ENCODE measurements at regions not wholly inside any gene's neighbourhood (a gene's known extent, or its start where the extent isn't known, plus 50 kb on each side); places are given as distances from the start of the nearest gene placed in this dataset.
"Not testable (repeated sequence)": the region's sequence is repeated elsewhere in the genome, so short reads cannot be mapped to it uniquely, and the experiment has no call there.

DNA sequence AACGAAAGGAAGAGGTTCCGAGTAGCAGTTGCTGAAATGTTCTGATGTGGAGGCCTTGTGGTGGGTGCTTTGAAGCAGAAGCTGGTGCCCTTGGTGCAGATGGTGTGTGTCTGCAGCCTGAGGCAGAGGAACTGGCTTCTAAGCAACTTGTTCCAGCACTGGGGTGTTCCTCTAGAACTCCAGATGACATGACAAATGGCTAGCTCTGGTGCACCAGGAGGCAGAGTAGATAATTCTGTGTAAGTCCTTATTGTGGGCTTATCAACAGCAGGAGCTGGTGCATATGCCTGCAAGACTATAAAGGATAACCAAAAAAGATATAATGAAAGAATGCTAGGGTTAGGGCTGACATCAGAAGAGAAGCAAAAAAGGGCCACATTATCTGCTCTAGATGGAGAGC is 76.5 kb downstream of the ARL5B start:
- DNase-seq = no peak

DNA sequence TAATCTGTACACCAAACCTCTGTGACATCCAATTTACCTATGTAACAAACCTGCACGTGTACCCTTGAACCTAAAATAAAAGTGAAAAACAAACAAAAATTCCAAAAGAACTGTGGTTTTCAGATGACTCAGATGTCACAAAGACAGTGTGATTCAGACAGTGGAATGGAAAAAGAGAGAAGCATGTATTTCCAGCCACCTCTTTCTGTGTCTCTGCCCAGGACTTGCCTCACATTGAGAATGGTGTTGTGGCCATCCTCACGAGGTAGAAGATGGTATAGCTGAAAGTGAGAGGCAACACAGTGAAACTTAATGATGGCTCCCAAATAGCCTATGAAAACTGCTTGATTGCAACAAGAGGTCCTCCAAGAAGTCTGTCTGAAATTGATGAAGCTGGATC is 78.0 kb downstream of the ARL5B start:
- DNase-seq = no peak

DNA sequence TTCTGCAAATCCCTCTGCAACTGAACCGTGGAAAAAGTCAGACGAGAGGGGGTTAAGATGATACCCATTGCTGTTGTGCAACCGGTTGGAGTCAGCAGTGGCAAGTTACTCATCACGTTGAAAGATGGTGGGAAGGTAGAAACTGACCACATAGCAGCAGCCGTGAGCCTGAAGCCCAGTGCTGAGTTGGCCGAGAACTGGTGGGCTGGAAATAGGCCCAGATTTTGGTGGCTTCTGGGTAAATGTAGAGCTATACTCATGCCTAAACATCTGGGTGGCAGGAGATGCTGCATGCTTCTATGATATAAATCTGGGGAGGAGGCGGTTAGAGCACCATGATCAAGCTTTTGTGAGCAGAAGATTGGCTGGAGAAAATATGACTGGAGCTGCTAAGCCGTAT is 78.6 kb downstream of the ARL5B start:
- DNase-seq = no peak

DNA sequence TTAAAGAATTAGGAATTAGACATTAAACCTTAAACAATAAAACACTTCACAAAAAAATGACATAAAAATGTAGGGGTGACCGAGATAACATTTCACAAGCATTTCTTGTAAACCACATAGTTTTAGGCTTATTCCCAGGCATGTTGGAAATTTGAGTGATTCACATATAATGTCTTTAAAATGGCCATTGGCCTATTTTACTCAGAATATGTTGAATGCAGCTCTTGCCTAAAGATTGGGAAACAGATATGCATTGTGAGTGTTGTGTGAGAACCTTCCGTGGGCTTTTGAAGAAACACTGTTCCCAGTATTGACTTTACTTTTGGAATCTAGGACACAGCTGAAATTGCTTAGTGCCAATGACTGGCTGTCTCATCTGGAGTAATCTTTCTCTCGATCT is 79.6 kb downstream of the ARL5B start:
- DNase-seq = no peak

DNA sequence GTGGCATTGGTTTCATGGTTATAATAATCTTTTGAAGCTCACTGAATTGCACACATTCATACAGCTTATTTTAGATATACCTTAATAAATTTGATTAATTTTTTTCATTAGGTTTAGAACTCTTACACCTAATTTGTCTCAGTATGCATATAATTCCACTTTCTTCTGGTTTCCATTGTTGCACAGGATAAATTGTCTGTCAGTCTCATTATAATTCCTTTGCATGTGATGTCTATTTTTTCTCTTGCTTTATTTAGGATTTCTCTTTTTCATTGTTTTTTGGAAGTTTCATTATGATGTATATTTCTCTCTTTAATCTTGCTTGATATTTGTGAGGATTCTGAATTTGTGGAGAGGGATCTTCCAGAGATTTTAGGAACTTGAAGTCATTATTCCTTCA is 84.7 kb downstream of the ARL5B start:
- no peak for DNase-seq

DNA sequence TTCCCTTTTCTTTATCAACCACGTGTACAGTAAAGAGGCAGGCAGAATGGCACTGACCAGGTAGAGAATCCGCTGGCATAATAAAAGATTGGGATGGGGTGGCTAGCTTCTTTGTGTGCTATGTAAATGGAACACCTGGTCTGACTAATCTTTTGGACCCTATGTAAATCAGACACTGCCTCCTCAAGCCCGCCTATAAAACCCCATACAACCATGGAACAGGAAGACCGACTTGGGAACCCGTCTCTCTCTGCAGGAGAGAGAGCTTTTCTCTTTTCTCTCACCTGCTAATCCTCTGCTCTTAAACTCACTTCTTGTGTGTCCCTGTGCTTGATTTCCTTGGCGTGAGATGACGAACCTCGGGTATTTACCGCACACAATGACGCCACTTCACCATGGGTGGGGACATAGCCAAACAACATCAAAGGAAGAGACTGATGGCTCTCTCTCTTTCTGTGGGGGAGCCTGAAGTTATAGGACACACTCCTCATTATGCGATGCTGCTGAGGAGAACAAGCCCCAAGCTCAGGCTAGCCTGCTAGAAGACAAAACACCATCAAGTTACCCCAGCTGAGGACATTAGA is 94.2 kb downstream of the ARL5B start:
- DNase-seq = peak; percentile 18

DNA sequence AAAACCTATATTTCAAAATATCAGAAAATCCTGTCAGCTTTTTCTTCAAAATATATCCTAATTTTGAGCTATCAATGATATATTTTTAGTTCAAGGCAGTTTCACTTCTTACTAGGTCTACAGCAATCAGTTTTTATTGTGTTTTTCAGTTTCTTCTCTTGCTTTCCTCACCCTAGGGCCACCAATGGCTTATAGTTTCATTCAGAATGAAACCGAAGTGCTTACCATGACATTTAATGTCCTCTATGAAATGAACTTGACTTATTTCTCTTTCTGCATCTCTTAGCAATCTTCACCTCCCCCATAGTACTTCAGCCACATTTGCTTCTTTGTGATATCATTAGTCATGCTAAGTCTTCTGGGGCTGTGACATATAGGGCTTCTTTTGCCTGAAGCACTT is 100.3 kb downstream of the ARL5B start:
- no peak for DNase-seq

DNA sequence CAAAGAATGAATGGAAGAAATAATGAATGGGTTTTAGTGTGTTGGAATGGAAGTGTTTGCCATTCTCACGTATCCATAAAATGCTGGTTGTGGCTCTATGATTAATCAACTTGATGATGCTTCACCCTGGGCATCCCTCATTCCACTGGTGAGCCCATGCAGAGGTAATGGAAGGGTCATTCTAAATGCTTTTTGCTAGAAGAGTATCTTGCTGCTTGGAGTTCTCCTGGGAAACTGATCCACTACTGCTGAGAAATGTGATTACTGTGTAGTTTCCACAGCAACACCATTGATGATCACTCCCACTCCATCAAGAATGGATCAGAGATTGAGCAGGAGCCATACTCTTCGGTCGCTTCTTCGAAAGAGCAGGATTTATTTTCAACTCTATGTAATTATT is 101.6 kb downstream of the ARL5B start:
- DNase-seq = no peak

DNA sequence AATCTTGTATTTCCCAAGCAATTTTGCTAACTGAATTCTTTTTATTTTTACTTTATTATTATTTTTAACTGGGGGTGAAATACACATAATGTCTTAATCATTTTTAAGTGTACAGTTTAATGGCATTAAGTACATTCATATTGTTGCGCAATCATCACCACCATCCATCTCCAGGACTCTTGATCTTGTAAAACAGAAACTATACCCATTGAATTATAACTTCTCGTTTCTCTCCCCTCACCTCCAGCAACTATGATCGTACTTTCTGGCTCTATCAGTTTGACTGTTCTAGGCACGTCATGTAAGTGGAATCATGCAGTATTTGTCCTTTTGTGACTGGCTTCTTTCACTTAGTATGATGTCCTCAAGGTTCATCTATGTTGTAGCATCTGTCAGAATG is 108.8 kb downstream of the ARL5B start:
- DNase-seq = no peak

DNA sequence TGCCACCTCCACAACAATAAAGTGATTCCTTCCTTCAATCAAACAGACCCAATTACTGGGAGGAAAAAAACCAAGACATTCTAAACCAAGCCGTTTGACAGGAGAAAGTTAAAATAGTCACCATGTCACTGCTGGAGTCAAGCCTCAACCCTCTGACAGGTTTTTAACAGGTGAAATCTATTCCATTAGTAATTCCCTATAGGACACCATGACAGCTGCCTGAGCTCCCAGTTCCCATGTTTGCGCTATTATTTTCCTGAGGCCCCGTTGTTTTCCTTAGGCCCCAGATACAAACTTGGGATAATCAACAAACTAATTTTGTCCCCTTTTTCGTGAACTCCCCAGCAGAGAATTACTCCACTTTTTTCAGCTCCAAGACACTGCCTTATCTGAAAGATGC is 113.9 kb downstream of the ARL5B start:
- no peak for DNase-seq

DNA sequence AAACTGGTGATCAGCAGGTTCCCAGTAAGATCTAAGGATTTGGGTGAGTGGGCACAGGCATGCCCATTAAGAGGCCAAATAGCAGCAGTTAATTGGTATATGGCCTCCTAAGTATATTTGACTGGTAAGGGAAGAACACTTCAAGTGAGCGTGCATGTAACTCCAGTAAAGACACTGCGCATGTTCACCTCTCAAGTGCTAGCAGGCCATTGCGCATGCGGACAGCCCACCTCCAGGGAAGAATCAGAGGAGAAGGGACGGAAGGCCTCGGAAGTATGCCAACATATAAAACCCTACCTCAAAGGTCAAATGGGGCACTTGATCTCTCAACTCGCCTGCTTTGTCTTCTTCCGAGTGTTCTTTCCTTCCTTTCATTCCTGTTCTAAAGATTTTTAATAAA is 118.0 kb downstream of the ARL5B start:
- DNase-seq = no peak

DNA sequence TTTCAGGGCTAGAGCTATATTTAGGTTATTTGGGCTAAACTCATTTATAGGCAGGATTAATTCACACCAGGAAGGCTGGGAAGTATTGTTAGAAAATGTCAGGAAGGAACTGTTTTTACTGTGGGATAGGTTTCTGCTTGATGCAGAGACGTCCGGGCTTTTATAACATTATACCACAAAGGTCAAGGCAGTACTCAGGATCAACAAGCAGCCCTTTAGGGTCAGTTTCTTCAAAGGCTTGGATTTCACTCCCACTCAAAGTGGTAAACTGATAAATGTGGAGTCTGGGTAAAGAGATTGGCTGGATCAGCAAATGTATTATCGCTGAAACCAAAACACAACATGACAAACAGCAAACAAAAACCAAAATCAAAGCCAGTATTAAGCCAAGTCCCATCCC is 127.2 kb downstream of the ARL5B start:
- DNase-seq = no peak

DNA sequence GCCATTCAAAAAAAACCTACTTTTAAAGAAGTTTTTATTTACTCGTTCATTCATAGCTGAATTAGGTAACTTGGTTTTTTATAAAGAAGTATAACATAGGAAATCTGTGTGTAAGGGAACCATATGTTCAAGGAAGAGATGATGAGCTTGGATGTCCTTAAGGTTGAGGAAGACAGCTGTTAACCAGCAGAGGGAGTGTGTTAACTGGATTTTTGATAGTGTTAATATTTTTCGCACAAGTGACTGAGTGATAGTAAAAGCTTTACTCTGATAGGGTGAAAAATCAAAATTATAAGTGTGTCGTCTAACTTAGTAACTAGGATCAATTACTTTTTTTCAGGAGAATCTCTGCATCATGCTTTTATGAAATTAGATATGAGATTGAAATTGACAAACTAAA is 134.7 kb downstream of the ARL5B start:
- DNase-seq = no peak

DNA sequence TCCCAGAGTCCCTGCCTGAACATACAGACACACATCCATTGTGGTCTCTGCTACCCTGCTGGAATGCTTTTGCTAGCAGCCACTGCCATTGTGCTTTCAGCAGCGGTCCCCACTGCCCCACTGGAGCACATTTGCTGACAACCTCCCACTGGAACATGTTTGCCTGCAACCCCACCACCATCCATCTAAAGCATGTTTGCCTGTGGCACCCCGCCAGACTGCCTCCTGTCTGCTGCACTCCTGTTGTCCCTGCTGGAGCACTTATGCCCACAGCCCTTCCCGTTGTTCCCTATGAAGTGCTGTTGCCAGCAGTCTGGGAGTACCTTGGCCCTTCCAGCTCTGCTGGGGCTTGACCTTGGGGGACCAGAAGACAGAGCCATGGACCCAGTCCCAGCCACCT is 136.3 kb downstream of the ARL5B start:
- DNase-seq = no peak

DNA sequence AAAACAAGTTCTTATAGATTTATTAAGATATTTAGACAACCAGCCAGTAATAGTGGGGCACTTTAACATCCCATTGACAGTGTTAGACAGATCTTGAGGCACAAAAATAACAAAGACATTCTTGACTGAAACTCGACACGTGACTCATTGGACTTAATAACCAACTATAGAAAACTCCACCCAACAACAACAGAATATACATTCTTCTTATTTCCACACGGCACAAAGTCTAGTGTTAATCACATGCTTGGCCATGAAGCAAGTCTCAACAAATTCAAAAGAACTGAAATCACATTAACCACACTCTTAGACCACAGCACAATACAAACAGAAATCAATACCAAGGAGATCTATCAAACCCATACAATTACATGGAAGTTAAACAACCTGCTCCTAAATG is 138.1 kb downstream of the ARL5B start:
- DNase-seq = no peak

DNA sequence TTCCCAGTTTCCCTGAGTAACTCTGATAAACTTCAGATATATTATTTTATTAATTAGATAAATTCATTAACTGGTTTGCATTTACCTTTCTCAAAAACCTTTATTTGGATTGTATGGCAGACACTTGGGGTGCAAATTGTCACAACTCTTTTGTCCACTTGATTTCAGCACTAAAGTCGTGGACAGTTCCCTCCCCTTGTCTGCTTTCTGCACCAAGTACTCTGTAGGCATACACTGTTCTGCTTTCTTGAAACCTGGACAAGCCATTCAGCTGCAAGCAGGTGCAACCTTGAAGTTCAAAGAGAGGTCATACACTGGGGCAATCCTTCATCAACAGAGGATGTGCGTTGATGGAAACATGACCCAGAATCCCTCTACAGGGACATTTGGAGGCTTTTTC is 162.9 kb downstream of the ARL5B start:
- no peak for DNase-seq

DNA sequence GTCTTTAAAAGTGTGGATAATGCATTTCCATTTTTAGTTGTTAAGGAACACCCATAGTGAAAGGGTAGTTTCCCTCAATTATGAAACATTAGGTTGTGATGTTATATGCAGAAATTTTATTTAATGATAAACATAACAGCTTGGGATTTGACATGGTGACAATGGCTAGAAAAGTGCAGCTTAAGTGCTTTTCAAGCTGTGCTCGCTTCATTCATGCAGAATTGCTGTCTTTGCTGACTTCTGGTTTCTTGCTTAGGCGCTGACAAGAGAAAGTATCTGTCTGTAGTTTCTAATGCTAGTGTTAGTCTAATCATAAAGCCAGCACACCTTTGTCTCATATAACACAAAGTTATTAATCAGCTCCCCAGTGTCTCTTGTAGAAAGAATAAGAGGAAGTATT is 170.0 kb downstream of the ARL5B start:
- DNase-seq = no peak

DNA sequence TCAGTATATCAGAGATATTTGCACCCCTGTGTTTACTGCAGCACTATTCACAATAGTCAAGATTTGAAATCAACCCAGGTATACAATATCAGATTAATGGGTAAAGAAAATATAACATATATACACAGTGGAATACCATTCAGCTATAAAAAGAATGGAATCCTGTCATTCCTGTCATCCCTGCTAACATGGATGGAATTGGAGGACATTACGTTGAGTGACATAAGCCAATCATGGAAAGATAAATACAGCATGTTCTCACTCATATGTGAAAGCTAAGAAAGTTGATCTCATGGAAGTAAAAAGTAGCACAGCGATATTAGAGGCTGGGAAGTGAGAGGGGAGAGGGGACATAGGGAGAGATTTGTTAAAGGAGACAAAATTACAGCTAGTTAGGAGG is 171.0 kb downstream of the ARL5B start:
- no peak for DNase-seq

DNA sequence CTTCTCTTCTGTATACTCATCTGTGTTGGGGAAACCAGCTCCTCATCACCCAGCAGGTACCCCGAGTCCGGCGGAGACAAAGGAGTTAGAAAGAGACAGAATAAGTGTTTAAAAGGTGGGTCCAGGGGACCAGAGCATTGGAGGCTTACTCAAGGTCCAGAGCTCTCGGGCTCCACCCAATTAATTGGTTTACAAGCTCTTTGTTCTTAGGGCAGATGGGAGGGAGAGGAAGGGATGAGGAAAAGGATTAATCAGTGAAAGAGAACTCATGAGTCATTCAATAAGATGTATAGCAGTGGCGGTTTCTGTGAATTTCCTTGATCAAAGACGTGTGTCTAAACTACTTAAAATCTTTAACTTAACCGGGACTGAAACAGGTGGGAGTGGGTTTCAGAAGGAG is 192.0 kb upstream of the MALRD1 start:
- DNase-seq = not testable (repeated sequence)

DNA sequence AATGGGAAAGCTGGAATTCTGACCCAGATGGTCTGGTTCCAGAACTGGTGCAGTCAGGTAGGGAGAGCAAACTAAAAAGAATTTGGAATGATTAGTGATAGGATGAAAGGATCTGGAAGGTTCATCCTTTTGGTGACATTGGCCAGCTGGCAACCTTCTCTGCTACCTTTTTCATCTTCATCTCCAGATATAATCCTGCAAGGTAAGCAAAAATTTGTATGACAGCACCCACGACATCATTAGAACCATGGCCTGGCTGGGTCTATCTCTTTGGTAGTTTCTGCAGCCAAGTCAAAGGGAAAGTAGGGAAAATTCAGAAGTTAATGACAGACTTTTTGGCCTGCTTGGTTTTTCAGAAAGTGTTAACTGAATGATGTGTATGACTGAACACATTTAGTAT is 188.9 kb upstream of the MALRD1 start:
- no peak for DNase-seq

DNA sequence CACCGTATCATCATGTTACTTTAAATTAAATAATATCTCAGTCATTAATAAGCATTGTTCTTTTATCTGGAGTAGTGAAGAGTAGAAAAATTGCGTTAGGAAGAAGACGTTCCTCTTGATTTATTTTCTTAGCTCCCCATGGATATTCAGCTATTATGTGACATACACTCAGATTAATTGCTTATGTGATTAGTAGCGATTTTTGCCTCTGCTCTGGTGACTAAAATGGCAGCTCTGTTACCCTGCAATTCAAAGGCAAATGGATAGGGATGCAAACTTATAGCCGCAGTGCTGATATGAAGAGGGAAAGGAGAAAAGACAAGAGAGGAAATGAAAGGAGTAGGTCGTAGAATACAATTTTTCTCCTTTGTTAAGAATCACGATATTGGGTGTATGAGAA is 188.4 kb upstream of the MALRD1 start:
- DNase-seq = no peak

DNA sequence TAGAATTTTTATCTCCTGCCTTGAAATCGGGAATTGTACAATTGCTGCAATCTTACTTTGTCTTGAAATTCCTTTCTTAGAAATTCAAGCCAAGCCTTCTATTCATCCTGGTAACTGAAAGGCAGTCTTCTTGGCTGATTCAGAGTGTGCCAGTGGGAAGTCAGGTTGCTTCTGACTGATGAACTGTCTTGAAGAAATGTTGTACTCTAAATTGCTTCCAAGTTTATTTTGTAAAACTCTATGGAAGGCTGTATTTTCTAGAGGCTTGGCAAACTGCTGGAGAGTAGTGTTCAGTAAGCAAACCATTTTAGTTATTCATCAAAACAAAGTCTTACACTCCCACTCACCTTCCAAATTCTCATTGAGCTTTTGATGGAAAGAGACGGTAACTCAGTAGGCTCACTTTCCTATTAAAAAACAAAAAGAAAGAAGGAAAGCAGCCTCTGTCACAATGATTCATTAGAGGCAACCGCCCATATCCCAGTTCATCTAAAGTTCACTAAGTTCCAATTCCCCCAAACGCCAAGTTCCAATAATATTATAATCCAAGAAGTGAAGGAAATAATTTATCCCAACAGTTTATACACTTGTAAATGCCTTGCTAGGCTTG is 187.9 kb upstream of the MALRD1 start:
- DNase-seq = no peak

DNA sequence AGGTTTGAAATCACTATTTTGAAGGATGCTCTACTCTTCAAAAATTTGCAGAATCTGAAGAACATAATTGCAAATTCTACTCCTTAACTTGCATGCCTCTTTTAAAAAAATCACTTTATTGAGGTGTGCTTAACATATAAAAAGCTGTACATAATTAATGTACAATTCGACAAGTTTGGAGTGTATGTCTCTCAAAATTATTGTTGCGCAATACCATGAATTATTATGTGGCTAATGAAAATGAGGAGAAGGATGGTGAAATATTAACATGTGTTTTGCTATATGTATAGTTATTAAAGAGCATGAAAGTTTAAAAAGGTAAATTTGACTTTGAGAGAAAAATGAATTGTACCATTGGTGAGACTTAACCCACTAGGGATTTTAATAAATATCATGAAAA is 187.2 kb upstream of the MALRD1 start:
- no peak for DNase-seq

DNA sequence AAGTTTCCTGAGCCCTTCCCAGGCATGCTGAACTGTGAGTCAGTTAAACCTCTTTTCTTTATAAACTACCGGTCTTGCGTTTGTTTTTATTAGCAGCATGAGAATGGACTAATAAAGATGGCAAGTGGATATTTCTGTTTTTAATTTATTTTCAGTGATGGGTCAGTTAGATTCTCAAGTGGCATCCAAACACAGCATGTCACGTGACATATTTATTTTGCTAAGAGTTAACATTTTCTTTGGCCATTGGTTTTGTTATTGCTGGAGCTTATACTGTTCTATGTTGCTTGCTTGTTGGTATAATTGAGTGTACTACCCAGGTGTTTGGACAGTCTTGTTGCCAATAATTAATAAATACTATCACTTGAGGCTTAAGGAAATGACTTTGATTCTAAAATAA is 181.7 kb upstream of the MALRD1 start:
- no peak for DNase-seq

DNA sequence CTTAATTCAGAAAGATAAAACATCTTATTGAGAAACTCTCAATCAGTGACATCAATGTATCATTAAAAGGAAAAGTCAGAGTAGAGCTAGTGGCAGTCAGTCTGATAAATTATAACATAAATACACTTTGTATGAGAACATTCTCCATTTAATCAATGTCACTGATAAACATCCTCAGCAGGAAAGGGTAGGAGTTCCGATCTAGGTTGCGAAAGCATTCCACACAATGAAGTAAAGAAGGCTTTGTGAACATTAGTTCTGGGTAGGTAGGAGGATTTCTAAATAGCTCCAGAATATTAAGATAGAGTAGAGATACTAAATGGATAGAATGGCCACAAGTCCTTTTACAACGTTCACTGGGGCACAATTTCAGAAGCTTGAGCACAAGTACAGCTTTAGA is 179.7 kb upstream of the MALRD1 start:
- no peak for DNase-seq

DNA sequence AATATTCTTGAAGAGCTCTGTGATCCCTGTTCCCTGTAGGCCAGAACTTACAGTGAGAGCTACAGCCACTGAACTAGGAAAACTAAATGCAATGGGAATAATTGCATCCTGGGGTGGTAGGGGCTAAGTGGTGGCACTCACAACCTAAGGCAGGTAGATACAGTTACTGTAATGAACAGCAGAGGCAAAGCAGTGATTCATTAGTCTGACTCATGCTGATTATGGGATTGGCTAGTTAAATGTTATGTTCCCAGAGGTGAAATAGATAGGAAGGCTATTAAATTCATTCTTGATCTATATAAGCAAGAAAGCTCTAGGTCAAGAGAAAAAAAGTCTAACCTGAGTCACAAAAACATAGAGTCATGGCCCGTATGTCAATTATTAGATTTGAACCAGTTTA is 173.1 kb upstream of the MALRD1 start:
- no peak for DNase-seq
